Vagina (tissue), 2 donors: ENCODE measurements at regions not wholly inside any gene's neighbourhood (a gene's known extent, or its start where the extent isn't known, plus 50 kb on each side); places are given as distances from the start of the nearest gene placed in this dataset.

ENCODE experiments used
- POLR2AphosphoS5 ChIP-seq, 2 donors: sonication (generic); formaldehyde crosslinking; IDR thresholded peaks; one replicate each; pipeline ENCODE4 v1.9.0; 2017; ENCODE audit warnings: antibody characterized with exemption in 2 of 2, mild to moderate bottlenecking in 2 of 2, low read depth in 1 of 2; ENCODE audit not compliant: insufficient read depth in 1 of 2
- TF ChIP-seq, protein P1 (sequence below), 3 experiments: fragments of 450-650 bp in 2 of 3; fragments of 200-600 bp in 1 of 3; sonication (generic) in 1 of 3; IDR thresholded peaks; one replicate each; pipeline ENCODE4 v1.5.1; 2017 to 2019; ENCODE audit warnings: antibody characterized with exemption in 3 of 3, mild to moderate bottlenecking in 2 of 3, moderate library complexity in 2 of 3

DNA sequence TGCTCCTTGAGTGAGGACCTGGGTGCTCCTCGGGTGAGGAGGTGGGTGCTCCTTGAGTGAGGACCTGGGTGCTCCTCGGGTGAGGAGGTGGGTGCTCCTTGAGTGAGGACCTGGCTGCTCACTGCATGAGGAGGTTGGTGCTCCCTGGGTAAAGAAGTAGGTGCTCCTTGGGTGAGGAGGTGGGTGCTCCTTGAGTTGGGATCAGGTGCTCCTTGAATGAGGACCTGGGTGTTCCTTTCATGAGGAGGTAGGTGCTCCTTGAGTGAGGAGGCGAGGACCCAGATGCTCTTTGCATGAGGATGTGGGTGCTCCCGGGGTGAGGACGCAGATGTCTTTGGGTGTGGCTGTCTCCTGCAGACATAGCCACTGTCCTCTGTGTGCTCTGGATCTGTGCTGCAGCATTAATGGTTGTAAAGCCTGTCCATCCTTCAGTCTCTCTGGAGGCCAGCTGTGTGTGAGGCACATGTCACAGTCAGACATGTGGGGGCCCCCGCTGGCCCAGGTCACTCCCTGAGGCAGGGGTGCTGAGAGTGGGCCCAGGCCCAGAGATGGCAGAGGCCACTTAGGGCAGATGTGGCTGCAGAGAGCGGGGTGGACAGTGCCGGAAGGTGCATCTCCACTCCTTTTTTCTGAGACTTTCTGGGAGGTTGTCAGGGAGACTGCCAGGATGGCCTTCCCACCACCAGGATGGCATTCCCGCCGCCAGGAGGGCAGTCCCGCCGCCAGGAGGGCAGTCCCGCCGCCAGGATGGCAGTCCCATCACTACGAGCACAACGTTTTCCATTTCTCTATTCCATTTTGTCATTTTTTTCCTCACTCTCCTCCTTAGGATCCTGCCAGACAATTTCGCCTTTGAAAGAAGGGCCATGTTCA is 101.8 kb downstream of the HMX1 start:
- TF ChIP-seq, protein P1, sequence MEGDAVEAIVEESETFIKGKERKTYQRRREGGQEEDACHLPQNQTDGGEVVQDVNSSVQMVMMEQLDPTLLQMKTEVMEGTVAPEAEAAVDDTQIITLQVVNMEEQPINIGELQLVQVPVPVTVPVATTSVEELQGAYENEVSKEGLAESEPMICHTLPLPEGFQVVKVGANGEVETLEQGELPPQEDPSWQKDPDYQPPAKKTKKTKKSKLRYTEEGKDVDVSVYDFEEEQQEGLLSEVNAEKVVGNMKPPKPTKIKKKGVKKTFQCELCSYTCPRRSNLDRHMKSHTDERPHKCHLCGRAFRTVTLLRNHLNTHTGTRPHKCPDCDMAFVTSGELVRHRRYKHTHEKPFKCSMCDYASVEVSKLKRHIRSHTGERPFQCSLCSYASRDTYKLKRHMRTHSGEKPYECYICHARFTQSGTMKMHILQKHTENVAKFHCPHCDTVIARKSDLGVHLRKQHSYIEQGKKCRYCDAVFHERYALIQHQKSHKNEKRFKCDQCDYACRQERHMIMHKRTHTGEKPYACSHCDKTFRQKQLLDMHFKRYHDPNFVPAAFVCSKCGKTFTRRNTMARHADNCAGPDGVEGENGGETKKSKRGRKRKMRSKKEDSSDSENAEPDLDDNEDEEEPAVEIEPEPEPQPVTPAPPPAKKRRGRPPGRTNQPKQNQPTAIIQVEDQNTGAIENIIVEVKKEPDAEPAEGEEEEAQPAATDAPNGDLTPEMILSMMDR (IDR thresholded peaks at IDR 0.05), result no peak
- no peak for TF ChIP-seq POLR2AphosphoS5 (IDR thresholded peaks at IDR 0.05; ENCODE audit: insufficient read depth in 1 of 2, low read depth in 1 of 2)
